ENCODE measurements at regions not wholly inside any gene's neighbourhood (a gene's known extent, or its start where the extent isn't known, plus 50 kb on each side); places are given as distances from the start of the nearest gene placed in this dataset.

DNA sequence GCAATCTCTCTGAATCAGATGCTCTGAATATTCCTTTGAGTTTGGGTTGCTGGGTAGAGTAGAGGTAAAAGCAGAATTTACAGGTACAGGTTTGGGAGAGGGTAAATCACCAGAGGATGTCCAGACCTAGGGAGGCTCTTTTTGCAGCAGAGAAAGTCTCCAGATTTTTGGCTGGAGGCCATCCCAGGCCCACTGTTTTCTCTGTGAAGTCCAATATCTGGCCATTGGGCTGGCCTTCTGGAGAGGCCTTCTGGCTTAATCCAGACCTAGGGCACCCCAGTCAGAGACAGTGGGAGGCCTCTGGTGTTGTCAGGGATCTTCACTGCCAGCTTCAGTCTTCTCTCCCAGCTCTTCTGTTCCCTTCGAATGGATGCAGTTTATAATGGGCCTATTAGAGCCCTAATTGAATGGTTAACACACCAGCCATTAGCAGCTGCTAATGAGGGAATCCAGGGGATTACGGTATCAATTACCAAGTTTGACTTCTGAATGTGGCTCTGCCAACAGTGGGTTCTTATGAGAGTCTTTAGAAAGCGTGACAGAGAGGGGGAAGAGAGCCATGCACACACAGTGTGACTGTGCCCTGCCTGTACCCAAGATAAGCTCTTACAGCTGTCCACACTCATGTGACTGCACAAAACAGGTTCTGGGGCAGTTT lies 183.1 kb downstream of the EMP1 start:
- DNase-seq = no peak

DNA sequence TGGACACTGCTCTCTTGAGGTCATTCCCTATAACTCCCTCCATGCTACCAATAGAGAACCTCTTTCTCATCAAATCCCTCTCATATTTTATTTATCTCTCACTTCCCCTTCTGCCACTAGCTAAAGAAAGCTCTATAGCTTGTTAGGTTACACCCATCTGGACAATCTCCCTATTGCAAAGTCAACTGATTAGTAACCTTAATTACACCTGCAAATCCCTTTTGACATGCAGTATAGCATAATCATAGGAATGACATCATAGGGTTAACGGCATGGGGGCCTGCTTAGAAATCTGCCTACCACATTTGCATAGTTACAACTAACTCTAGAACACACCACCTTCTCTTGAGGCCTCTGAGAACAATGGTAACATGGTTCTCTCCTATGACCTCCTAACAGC lies 181.2 kb downstream of the EMP1 start:
- DNase-seq = no peak

DNA sequence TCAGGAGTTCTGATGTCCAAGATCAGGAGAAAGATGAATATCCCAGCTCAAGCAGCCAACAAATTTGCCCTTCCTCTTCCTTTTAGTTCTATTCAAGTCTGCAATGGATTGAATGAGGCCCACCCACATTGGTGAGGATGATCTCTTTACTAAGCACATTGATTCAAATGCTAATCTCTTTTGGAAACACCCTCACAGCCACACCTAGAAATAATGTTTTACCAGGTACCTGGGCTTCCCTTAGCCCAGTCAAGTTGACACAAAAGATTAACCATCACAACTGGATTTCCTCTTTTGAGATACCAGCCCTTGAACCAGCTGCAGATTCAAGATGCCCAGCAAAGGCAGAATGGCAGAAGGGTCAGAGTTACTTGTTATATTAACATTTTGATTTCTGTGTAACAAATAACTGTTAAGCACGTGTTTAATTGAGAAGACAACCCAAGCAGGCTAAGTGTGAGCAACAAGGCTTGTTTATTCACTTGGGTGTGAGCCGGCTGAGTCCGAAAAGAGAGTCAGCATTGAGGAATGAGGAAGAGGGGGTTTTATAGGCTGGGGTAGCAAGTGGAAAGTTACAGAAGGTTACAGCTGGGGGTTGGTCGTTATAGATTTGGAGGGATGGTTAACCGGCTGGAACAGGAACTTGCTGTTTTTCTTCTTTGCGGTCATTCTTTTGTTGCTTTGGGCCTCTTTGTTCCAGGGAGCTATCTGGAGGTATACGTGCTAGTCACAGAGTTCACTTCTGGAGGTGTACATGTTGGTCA lies 180.3 kb downstream of the EMP1 start:
- no peak for DNase-seq

DNA sequence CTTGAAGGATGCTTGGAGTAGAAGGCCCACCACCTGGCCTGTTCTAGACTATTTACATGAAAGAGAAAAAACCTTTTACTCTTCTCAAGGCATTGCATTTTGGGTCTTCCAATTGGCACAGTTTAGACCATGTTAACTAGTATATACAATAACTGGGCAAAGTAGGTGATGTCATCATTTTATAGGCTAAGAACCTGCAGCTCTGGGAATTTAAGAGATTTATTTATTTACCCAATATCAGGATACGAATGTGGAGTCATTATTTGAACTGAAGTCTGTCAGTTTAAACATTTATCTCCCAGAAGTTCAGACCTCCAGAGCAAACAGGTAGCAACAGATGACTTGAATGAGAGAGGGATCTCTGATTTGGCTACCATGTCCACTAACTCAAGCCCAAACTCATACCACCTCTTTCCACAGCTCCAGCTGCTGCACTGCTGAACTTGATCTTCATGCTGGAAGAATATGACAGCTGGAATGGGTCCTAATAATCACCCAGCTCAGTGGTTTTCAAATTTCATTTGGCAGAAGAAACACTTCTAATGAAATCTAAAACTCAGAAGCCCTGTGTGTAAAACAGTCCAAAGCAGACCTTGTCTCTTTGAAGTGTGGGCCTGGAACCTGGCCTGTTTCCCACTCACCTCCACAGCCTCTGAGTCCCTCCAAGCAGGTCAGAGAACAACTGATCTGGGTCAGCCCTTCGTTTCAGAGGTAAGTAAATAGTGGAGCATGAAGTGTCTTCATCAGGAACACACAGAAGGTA lies 179.2 kb downstream of the EMP1 start:
- no peak for DNase-seq

DNA sequence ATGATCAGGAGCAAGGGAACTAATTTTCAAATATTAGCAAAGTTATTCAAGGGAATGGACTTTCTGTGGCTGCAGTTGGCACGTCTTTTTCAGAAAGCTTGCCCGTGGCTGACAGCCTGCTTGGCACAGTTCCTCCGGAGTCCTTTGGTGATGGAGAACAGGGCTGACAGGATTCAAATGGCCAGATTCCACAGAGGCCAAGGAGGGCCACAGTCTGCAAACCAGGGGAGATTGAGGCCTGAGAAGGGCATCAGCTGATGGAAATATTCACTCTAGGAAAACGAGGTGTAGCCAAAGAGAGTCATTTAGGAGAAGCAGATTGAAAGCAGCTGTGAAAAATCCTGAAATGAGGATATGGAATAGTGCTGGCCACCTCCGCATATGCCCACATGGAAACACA lies 178.3 kb downstream of the EMP1 start:
- DNase-seq = no peak

DNA sequence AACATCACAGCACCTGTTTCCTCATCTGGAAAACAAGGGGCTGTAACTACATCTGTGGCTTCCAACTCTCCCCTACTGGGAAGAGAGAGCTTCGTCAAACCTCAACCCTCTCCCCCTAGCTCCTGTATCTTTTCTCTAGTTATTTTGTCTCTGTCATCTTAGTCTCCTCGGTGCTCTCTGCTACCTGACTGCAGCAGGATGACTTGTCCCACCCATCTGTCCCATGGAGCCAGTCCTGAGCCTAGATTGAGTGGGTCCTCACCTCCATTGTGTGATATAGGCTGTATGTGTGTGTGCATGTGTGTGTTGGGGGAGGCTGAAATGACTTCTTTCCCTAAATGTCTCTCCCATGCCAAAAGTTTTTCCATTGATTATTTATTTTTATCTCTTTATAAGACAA lies 177.3 kb downstream of the EMP1 start:
- DNase-seq = no peak

DNA sequence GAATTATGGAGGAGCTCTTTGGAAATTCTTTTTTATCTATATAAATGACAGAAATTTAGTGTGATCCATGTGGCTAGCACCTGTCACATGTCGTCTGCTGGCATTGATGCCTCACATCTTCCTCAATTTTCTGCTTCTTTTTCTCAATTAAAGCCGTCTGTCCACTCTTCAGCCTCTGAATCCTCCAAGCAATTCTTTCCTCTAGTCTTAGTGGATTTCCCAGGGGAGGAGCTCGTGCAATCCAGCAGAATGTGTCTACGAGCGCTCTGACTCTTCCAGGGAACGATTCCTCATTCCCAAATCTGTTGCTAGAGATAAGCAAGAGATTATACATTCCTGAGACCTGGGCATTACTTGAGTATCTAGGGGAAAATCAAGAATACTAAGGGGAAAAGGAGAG lies 176.6 kb downstream of the EMP1 start:
- DNase-seq = no peak

DNA sequence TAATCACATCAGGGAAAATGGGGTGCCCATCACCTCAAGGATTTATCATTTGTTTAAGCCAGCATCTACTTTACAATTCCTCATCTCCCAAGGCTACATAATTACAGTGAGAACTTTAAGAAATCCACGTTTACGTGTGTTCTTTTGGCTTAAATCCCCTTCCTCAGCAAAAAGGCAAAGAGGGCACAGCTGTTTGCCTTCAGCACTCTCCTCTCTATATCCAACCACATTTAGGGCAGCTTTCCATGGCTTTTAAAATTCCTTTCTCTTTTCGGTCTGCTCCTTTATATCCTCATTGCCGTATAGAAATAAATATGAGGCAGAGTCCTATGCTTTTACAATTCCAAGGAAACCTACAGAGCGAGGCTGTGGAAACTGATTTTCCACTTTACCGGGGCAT lies 175.9 kb downstream of the EMP1 start:
- DNase-seq = no peak

DNA sequence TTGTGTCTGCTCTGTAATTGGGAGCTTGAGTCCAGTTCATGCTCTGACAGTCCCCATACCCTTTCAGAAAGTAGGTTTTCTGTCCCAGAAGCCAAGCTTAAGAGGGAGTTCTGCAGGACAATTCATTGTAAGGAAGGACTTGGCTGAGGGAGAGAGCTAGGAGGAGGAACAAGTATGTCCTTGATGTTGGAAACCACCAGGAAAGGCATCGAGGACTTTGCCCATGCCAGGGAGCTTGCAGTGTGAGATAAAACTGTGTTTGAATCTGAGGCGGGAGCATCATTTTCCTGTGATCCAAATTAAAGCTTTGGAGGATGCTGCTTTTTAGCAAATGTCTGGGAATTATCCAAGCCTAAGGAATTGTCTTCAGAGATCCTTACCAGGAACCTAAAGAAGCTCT lies 175.3 kb downstream of the EMP1 start:
- no peak for DNase-seq

DNA sequence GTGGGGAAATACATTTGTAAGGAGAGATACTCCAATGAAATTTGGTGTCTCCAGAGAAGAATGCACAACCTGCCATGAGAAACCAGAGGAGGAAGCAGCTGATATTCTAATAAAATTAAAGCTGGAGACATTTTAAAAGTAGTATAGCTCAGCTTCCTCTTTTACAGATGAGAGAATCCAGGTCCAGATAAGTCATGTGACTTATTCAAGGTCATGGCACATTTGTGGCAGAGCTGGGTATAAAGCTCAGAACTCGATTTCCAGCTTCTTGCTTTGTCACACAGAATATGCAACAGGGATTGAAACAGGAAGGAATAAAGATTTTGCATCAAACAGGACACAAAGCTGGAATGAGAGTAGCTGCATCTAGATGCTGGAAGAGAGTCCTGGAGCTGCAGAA lies 174.8 kb downstream of the EMP1 start:
- no peak for DNase-seq

DNA sequence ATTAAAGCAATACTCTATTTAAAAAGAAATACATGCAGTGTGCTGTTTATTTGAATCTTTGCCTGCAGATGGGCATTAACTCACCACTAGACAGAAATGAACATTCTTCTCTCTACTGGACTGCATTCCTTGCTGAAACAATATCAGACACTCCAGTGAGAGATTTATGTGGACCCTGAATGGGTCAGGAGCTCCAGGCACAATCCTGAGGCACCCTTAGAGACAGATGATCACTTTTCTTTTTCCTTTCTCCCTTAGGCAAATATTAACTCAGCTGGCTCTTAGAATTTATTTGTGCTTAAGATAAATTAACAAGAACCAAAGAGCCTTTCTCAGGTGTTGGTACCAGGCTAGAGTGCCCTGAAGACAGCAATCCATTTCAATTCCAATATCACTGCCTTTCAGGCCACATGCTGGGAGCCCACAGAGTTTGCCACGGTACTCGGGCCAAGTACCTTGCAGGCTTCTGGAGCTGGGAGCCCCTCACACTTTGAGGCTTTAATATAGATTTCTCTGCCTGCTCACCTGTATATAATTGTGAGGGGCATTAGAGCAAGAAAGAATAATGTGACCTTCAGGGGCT lies 173.0 kb downstream of the EMP1 start:
- peak; percentile 34 for DNase-seq

DNA sequence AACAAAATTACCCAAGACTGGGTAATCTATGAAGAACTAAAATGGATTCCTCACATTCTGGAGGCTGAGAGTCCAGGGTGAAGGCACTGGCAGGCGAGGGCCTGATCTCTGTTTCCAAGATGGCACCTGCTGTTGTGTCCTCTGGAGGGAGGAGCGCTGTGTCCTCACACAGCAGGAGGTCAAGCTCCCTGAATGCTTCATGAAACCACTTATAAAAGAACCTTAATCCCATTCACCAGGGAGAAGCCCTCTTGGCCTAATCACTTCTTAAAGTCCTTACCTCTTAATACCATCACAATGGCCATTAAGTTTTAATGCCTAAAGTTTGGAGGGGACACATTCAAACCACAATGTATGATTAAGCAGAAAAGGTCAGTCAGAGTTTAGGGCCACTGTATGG lies 172.4 kb downstream of the EMP1 start:
- DNase-seq = no peak

DNA sequence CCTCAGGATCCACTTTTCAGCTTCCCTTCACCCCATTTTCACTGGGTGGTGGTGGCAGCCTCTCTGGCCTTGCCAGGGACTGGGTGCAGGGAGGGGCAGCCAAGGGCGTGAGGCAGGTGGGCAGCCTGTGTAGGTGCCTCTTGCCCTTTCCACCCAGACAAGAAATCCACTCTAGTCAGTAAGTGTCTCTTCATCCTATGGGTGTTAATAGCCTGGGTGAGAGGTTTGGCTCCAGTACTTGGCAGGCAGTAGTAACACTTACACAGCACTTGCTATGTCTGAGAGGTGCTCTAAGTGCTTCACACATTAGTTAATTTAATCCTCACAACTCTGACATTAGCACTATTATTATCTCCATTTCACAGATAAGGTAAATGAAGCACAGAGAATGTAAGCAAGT lies 171.9 kb downstream of the EMP1 start:
- DNase-seq = no peak

DNA sequence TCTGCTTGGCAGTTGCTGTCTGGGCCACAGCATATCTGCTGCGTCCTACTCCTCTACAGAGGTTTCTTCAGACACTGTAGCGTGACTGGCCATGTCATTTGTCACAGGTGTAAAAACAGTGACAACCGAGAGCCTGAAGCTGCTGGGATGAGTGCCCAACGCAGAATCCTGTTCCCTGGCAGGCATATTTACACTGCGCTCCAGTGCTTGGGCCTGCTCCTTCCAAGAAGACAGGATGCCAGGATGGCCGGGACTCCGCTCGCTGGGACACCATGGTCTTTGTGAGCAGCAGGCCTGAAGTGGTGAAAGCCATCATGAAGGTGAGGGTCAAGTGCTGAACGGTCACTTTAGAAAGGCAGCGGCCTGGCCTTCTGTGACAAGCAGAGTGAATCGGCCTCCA lies 171.4 kb downstream of the EMP1 start:
- no peak for DNase-seq

DNA sequence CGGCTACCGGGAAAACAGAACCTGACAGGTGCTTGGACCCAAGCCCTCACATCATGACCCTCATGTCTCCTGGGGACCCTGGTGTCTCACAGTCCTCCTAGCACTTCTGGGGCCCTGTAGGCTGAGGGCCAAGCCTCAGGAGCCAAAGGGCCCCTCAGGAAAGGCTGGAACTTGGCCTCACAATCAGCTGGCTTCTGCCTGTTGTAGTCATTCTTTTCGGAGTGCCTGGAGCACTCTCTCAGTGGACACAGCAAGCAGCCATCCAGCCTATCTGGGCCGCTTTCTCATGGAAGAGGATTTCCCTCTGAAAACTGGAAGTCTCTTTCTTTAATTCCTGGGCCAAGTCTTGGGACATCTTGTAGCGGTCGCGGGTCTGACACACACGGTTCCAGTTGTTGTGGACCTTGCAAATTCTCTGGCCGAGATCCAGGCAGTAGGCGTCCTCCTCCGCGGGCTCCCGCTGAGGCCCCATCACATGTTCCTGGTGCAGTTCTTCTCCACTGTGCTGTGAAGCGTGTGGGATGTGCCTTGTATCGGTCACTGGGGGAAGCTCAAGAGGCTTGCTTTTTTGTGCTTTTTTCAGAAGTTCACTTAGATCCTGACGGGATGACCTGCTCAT lies 169.3 kb downstream of the EMP1 start:
- DNase-seq = no peak

DNA sequence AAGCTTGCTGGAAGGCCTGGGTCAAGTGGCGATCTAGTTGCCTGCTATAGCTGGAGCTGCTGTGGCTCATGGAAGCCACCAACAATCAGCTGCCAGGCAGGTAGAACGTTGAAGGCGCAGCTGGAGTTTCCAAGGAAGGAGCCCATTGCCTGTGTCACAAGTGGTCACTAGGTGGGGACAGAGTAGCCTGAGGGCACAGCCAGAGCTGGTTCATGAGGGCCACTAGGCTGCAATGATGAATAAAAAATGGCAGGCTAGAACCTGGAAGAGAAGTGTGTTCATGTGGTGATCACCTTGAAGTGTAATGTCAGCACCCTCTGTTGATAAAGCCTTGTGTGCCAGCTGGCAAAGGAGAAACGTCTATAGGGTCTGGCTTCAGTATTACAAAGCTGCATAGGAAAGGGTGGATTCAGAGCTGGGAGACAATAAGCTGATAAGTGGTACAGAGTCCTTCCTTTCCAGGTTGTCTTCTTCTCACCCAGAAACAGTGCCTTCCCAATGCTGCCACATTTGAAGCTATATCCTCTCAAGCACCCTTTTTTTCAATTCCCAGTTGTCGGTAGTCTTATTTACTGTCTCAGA lies 165.8 kb downstream of the EMP1 start:
- peak; percentile 44 for DNase-seq

DNA sequence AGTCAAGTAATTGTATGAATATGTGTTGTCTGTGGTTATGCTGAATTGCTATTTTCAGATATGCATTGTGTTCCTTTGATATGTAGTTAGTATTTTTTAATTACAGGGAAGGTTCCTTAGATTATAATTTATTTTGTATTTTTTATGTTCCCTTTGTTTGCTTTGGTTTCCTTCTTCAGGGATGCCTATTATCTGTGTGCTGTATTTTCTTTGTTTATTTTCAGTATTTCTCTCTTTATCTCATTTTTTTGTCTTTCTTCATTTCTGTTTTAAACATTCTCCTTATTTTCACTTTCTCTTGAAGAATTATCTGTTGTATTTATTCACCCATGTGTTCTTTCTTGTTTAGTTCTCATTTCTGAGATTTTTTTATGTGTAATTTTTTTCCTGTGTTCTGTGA lies 163.1 kb downstream of the EMP1 start:
- no peak for DNase-seq

DNA sequence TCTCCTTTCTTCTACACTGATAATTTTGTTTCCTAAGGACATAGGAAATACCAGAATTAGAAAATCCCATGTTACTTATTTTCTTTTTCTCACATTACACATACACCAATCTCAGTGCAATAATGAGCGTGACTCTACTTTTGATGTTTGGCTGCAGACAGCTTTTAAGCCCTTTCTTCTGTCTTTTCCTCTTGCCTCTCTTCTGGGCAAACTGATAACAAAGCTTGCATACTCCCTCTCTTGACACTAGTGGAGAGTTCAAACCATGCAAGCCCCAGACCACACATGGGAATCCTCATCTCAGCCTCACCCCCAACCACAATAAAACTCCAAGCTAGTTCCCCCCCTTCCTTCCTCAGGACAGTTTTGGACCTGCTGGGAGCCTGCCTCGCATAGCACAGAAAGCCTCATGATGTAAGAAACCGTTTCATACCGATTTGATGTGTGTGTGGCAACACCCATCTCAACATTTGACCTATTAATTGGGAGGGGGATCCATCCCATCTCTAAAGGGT lies 161.9 kb downstream of the EMP1 start:
- DNase-seq = no peak

DNA sequence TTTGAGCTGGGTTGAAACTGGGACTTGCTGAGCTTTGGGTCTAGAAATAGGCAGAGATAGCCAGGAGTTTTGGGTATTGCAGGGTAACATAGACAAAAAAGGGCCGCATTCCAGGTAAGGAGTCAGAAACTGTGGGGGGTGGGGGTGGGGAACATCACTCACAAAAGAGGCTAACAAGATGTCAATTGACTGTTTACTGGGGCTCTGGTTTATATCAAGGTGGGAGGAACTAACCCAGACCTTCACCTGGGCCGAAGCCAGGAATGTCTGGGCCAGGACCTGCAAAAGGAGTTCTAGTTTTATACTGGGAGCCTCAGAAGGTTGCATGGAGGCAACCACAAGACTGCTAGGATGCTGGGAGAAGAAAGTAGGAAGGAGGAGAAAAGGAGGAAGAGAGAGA lies 154.4 kb downstream of the EMP1 start:
- DNase-seq = no peak

DNA sequence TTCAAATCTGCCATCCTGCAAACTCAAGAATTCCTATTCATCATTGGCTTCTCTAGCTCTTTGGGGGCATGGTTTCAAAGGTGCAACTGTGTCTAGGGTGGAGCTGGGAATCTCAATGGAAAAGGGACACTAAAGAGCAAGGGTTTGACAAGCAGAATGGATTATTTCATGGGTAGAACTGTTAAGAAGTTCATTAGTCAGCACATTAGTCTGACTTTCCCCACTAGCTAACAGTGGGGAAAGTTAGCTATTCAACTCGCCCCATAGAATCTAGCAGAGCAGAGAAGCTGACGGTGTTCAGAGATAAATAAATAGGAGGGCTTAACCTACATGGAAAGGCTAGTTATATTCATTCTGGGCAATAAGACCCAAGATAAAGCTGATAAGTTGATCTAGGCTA lies 153.9 kb downstream of the EMP1 start:
- no peak for DNase-seq

DNA sequence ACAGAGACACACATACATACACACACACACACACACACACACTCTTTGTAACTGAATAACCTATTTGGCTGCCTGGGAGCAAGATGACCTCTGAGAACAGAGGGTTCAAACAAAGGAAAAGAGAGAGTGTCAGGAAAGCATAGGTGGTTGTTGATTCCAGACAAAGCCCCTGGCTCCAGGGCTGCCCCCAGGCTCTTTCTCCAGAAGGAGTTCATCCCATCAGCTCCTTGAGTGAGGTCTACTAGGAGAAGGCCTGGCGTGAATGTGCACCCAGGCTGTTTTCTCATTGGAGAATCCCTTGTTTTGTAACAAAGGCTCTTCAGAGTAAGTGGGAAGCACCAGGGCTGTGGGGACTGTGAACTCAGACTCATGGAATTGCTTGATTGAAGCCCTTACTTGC lies 151.9 kb downstream of the EMP1 start:
- DNase-seq = no peak

All from left kidney (tissue), 1 donor.